Amniotic stem cell (primary cell): ENCODE measurements at regions not wholly inside any gene's neighbourhood (a gene's known extent, or its start where the extent isn't known, plus 50 kb on each side); places are given as distances from the start of the nearest gene placed in this dataset.

Experiments
- DNase-seq: peaks from one replicate; lab custom pipeline; 2025; lab: John Stamatoyannopoulos, UW

- no peak for DNase-seq
Measured at GRCh38 chr15:96390986-96391385, 60.5 kb downstream of the NR2F2 start.

GRCh38 chr15:96392380-96393208 lies 62.1 kb downstream of the NR2F2 start:
- no peak for DNase-seq

GRCh38 chr15:96393209-96393513 lies 62.7 kb downstream of the NR2F2 start:
- DNase-seq: no peak

GRCh38 chr15:96395687-96396086 lies 65.2 kb downstream of the NR2F2 start:
- no peak for DNase-seq

- no peak for DNase-seq
Measured at GRCh38 chr15:96398776-96399175, 68.3 kb downstream of the NR2F2 start.

GRCh38 chr15:96402403-96402802 lies 71.9 kb downstream of the NR2F2 start:
- DNase-seq: no peak

- no peak for DNase-seq
Measured at GRCh38 chr15:96403071-96403470, 72.6 kb downstream of the NR2F2 start.

- no peak for DNase-seq
Measured at GRCh38 chr15:96403932-96404331, 73.4 kb downstream of the NR2F2 start.

GRCh38 chr15:96404560-96404959 lies 74.1 kb downstream of the NR2F2 start:
- DNase-seq: no peak

- DNase-seq: no peak
Measured at GRCh38 chr15:96406291-96406690, 75.8 kb downstream of the NR2F2 start.

- DNase-seq: no peak
Measured at GRCh38 chr15:96406701-96407100, 76.2 kb downstream of the NR2F2 start.

- DNase-seq: no peak
Measured at GRCh38 chr15:96407482-96407881, 77.0 kb downstream of the NR2F2 start.

GRCh38 chr15:96408591-96409183 lies 78.2 kb downstream of the NR2F2 start:
- no peak for DNase-seq

- DNase-seq: no peak
Measured at GRCh38 chr15:96409215-96410138, 79.0 kb downstream of the NR2F2 start.

GRCh38 chr15:96410175-96411055 lies 79.9 kb downstream of the NR2F2 start:
- no peak for DNase-seq

GRCh38 chr15:96411056-96412031 lies 80.8 kb downstream of the NR2F2 start:
- no peak for DNase-seq

- DNase-seq: no peak
Measured at GRCh38 chr15:96412045-96412905, 81.8 kb downstream of the NR2F2 start.

- DNase-seq: no peak
Measured at GRCh38 chr15:96412906-96413231, 82.4 kb downstream of the NR2F2 start.

GRCh38 chr15:96413657-96414056 lies 83.2 kb downstream of the NR2F2 start:
- DNase-seq: no peak

GRCh38 chr15:96414875-96415274 lies 84.4 kb downstream of the NR2F2 start:
- DNase-seq: no peak
